RWPE1 (cell line): ENCODE measurements at regions not wholly inside any gene's neighbourhood (a gene's known extent, or its start where the extent isn't known, plus 50 kb on each side); places are given as distances from the start of the nearest gene placed in this dataset.

Experiments used
- CTCF ChIA-PET: fragments of 350-600 bp; sonication (Branson Sonifier 250); formaldehyde crosslinking; extraction: SDS; loops from one replicate; lab custom pipeline; 2021; lab: Yijun Ruan, JAX
- POLR2A ChIA-PET: fragments of 400-600 bp; formaldehyde crosslinking; extraction: SDS; loops from one replicate; lab custom pipeline; 2020; ENCODE audit warnings: antibody characterized with exemption; ENCODE audit not compliant: low non-redundant PET; lab: Yijun Ruan, JAX
- DNase-seq: peaks from one replicate; pipeline ENCODE4 v3.0.0; 2012; ENCODE audit warnings: low spot score
- H3K27ac ChIP-seq: fragments of 450-650 bp; 2 replicates; pipeline ENCODE4 v1.5.1; 2017
- CTCF ChIP-seq: fragments of 450-650 bp; conservative IDR thresholded peaks from 2 replicates; pipeline ENCODE4 v1.5.1; 2017; ENCODE audit warnings: low read depth, mild to moderate bottlenecking

GRCh38 chr13:100833427-100833826, 158.8 kb upstream of the TMTC4 start:
- no peak for DNase-seq
- TF ChIP-seq CTCF = no peak
- H3K27ac ChIP-seq = no peak overlapping the region
- POLR2A ChIA-PET = no interaction called here
- CTCF ChIA-PET = no interaction called here

GRCh38 chr13:100828226-100828625, 153.6 kb upstream of the TMTC4 start:
- no peak for DNase-seq
- CTCF ChIA-PET = no interaction called here
- H3K27ac ChIP-seq = no peak overlapping the region
- POLR2A ChIA-PET = no interaction called here
- no peak for TF ChIP-seq CTCF

GRCh38 chr13:100827489-100828176, 153.0 kb upstream of the TMTC4 start:
- DNase-seq = no peak
- CTCF ChIA-PET = no interaction called here
- no peak overlapping the region for H3K27ac ChIP-seq
- POLR2A ChIA-PET = no interaction called here
- no peak for TF ChIP-seq CTCF

GRCh38 chr13:100826441-100826840, 151.8 kb upstream of the TMTC4 start:
- POLR2A ChIA-PET = no interaction called here

GRCh38 chr13:100825557-100825956, 151.0 kb upstream of the TMTC4 start:
- DNase-seq = no peak
- ChIA-PET POLR2A (no interaction called here), CTCF (interaction anchor here (1.1 kb wide), 1 partner anchor 53 kb away, joined by 3 read pairs; no protein-coding TSS in a partner anchor)
- TF ChIP-seq CTCF = no peak
- H3K27ac ChIP-seq = no peak overlapping the region

More at GRCh38 chr13:100826441-100826840, 151.8 kb upstream of the TMTC4 start:
- DNase-seq = no peak
- no peak for TF ChIP-seq CTCF
- no peak overlapping the region for H3K27ac ChIP-seq
- CTCF ChIA-PET = interaction anchor here (0.6 to 1.1 kb wide), 2 partner anchors 52 to 167 kb away, joined by 3 to 5 read pairs; no protein-coding TSS in a partner anchor

GRCh38 chr13:100824366-100824765, 149.8 kb upstream of the TMTC4 start:
- POLR2A ChIA-PET = no interaction called here
- no peak for TF ChIP-seq CTCF

More at GRCh38 chr13:100824366-100824765, 149.8 kb upstream of the TMTC4 start:
- H3K27ac ChIP-seq = no peak overlapping the region
- no peak for DNase-seq
- CTCF ChIA-PET = no interaction called here
